ENCODE measurements at regions not wholly inside any gene's neighbourhood (a gene's known extent, or its start where the extent isn't known, plus 50 kb on each side); places are given as distances from the start of the nearest gene placed in this dataset.

DNA sequence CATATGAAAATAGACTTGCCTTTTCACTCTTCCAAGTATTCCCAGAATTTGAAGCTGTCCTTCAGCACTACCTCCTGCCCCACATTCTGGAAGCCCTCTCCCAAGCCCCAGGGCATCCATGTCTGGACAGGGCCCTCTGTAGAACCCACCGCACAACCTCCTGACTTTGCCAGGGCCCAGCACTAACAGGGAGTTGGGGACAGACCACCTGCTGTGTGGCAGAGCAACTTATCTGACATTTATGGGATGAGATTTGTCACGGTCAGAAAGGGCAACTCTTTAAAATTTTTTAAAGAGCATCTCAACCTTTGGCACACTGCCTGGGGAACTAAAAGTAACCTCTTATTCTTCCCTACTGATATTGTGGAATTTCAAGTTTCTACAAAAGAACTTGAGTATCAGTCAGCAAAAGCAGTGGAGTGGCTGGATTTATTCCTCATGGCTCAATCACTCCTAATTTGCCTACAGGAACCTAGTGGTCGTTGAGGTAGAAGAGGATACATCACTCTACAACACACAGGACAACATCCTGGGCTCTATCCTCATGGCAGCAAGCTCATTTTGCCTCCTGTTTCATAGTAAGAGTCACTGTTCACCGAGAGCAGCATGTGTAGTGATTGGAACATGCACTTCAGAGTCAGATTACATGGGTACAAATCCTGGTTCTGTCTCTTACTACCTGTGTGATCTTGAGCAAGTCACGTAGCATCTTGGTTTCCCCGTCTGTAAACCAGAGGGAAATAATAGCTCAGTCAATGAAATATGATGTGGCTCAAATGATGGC, 285.3 kb downstream of the ENC1 start:
- no peak for DNase-seq (ENCODE audit: low read depth in 2 of 2)

DNA sequence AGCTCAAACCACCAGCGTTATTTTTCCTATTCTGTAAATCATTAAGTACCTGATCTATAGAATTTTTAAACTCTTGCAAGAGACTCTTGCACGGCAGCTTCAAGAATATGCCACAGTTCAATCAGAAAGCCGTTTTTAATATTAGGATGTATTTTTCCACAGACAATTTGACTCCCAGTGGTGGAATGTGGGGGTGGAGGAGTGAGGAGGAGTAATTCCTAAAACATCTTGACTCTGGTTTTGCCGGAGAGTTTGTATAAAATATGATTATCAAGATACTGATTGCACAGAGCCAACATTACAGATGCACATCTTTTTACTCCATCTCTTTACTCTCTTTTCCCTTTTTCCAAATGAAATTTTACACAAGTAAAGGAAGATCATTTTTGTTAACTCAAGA, 288.3 kb downstream of the ENC1 start:
- no peak for DNase-seq (ENCODE audit: low read depth in 2 of 2)

DNA sequence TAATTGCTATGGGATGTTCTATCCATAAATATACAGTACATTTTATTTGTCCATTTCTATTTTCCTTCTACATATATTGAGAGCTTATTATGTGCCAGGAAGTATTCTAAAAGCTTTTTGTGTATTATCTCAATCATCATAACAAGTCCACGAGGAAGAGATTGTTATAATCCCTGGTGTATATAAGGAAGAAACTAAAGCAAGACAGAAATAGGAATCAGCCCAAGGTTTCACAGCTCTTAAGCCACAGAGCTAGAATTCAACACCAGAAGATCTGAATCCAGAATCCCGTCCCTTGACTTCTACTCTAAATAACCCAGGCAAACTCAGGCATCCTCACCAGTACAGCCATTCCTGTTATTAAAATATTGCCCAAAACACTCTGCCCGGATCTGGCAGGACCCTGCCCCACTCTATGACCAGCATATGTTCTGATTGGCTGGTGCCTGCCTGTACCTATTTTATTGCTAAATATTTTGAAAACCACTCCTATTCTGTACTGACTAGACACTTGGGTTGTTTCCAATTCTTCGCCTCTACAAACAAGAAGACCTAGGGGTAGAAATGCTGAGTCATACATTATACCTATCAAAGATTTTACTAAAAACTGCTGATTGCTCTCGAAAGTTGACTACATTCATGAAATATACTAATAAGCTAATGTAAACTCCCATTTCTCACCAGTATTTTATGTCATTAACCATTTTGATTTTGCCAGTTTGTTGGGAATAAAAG, 297.4 kb downstream of the ENC1 start:
- no peak for DNase-seq (ENCODE audit: low read depth in 2 of 2)

- no peak for DNase-seq (ENCODE audit: low read depth in 2 of 2)
These were observed 298.3 kb downstream of the ENC1 start for GRCh38 chr5:74342182-74342581.

- DNase-seq (ENCODE audit: low read depth in 2 of 2): no peak
These were observed 299.3 kb downstream of the ENC1 start for GRCh38 chr5:74341221-74341620.

DNA sequence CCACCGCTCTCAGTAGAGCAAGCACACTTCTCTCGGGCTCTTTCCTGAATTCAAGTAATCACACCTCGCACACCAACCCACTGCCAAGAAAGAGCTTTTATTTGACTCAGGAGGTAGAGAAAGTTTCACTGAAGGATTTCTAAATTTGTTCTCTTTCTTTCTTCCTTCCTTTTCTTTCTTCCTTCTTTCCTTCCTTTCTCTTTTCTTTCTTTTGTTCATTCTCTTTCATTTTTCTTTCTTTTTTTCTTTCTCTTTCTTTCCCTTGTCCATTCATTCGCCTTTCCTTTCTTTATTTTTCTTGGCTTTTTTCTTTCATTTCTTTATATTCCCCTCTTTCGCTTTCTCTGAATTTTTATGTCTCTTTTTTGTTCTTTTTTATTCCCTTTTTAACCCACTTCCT, 300.1 kb downstream of the ENC1 start:
- no peak for DNase-seq (ENCODE audit: low read depth in 2 of 2)

GRCh38 chr5:74337984-74338310, 302.6 kb downstream of the ENC1 start:
- no peak for DNase-seq (ENCODE audit: low read depth in 2 of 2)

GRCh38 chr5:74337254-74337983, 303.1 kb downstream of the ENC1 start:
- no peak for DNase-seq (ENCODE audit: low read depth in 2 of 2)

- no peak for DNase-seq (ENCODE audit: low read depth in 2 of 2)
These were observed 304.2 kb downstream of the ENC1 start for GRCh38 chr5:74336297-74336696.

DNA sequence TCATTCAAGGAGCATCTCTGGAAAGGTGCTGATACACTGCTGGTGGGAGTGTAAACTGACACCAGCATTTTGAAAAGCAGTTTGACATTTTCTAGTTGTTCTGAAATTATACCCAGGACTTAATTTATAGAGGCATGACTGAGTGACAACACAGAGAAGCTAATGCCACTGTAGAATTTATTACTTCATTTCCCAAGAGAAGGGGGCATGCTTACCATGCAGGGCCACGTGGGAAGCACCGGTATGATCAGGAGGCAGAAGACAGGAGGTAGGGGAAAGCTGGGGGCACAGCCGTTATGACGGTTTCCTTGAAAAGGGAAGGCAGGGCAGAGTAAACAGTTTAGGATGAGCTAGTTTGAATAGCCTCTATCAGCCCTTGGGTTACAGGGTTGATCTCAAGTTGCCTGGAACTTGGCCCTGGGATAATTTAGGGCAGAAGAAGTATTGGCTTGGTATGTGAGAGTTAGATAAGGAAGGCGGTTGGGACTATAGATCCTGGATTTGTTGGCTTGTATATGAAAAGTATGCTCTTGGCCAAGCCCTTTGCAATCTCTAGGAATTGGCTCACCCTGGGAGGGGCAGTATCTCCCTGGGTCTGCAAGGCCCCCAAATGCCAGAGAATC, 305.7 kb downstream of the ENC1 start:
- no peak for DNase-seq (ENCODE audit: low read depth in 2 of 2)

DNA sequence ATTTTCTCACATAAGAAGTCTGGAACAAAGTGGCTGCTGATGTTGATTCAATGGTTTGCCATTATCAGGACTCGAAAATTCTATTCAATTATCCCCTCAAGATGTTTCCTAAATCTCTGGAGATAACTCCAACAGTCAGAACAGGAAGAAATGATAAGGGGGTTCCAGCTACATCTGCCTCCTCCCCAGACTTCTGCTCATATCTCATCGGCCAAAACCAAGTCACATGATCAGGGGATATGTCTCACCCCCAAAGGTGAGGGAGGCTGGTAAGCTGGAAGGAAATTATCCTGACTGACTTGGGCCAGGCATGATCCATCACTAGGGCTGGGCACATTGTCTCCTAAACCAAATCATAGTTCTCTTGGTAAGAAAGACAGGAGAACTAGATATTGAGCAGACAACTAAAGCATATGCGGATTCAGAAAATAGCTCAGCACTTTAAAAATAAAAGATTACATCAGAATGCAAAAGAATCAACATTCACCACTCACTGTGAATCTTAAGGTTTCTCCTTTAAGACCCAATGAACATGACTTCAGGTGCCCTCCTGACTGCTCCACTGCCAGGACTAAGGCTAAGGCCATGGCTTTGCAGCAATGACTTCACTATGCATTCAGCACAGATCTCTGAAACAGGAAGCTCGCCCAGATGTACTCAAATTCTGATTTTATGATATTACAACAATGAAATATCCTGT, 306.3 kb downstream of the ENC1 start:
- no peak for DNase-seq (ENCODE audit: low read depth in 2 of 2)

DNA sequence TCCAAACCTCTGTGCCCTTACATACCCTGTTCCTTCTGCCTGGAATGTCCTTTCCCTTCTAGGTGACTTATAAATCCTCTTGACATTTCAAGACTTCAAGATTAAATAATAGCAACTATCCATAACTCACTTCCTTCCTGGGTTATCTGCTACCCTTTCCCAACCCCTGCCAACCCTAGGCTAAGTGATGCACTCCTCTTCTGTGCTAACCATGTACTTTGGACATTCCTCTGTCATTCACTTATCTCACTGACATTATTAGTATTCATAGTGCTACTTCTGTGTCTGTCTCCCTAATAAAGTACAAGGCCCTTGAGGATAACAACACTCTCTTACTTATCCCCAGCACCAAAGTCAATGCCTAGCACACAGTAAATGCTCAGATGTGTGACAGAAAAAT, 307.1 kb downstream of the ENC1 start:
- DNase-seq (ENCODE audit: low read depth in 2 of 2): no peak

DNA sequence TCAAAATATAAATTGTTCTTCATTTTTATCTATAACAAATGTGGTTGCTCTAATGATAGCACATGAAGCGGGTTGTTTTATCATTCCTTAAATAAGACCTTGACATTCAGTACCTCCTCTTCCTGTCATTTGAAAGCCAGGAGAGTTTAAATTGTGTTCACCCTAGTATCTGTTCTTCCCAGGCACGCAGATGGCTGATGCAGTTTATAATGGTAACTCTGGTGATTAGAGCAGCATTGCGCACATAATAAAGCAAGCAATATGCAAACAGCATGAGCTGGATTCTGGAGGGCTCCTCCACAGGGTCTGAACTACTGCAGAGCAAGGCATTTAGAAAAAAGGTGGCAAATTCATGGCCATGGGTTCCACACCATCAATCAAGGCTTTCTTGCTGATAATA, 307.8 kb downstream of the ENC1 start:
- DNase-seq (ENCODE audit: low read depth in 2 of 2): no peak

DNA sequence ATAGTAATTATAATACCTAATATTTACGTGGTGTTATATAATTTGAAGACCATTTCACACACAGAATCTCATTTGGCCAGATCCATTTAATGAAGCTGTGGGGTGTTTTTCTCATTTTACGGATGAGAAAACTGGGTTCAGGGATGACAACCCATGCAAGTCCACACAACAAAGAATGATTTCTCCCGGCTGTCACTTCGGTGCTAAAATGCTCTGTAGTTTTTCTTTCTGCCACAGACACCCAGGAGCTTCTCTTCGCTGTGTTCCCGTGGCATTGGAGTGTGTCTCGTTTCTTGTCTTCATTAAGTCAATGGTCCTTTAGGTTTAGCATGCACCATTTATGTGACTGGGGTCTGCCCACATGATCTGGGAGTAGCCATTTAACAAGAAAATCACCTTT, 308.5 kb downstream of the ENC1 start:
- no peak for DNase-seq (ENCODE audit: low read depth in 2 of 2)

DNA sequence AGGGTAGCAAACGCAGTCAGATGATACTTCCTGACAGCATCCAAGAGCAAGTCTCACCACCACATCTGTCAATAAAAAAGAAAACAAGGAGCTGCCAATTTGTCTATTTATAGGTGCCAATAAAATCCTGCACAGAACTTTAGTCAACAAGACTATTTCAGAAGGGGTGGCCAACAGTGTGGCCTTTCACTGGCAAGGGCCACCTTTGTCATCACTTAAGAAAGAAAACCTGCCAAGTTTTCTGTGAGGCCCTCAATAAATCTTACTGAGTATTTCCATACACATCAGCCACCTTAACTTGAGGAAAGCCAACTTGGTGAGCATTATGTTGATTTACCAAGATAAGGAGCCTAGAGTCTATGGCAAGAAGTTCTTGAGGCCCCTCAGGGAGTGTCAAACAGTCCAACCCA, 312.3 kb downstream of the ENC1 start:
- DNase-seq (ENCODE audit: low read depth in 2 of 2): no peak

GRCh38 chr5:74327339-74327685, 313.2 kb downstream of the ENC1 start:
- DNase-seq (ENCODE audit: low read depth in 2 of 2): no peak

GRCh38 chr5:74326571-74327338, 313.8 kb downstream of the ENC1 start:
- peak; percentile 11 to 14 for DNase-seq (ENCODE audit: low read depth in 2 of 2)

- DNase-seq (ENCODE audit: low read depth in 2 of 2): no peak
These were observed 314.7 kb downstream of the ENC1 start for GRCh38 chr5:74325866-74326265.

GRCh38 chr5:74324556-74324955, 316.0 kb downstream of the ENC1 start:
- DNase-seq (ENCODE audit: low read depth in 2 of 2): no peak

GRCh38 chr5:74322944-74323343, 317.6 kb downstream of the ENC1 start:
- no peak for DNase-seq (ENCODE audit: low read depth in 2 of 2)

DNA sequence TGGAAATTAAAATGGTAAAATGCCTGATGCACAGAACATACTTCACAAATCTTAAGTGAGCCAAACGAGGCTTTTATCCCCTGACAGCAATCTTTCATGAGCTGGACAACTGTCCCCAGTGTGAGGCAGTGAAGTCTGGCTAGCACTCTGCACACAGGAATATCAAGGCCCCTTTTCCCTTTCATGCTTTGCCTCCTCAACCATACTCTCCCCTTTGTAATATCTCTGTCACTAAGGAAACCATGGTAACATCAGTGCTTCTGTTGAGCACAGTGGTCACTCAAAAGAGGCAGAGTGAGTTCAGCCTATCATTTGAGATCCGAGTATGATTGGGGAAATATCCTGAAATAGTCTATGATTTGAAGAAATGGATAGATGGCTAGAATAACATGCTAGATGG, 318.3 kb downstream of the ENC1 start:
- no peak for DNase-seq (ENCODE audit: low read depth in 2 of 2)

All from stimulated activated CD8-positive, alpha-beta memory T cell treated with anti-CD3 and anti-CD28 coated beads, Interleukin-15, amount 100 ng/mL, for 4 hours (primary cell).